ENCODE measurements at regions not wholly inside any gene's neighbourhood (a gene's known extent, or its start where the extent isn't known, plus 50 kb on each side); places are given as distances from the start of the nearest gene placed in this dataset.
"Not testable (repeated sequence)": the region's sequence is repeated elsewhere in the genome, so short reads cannot be mapped to it uniquely, and the experiment has no call there.

DNA sequence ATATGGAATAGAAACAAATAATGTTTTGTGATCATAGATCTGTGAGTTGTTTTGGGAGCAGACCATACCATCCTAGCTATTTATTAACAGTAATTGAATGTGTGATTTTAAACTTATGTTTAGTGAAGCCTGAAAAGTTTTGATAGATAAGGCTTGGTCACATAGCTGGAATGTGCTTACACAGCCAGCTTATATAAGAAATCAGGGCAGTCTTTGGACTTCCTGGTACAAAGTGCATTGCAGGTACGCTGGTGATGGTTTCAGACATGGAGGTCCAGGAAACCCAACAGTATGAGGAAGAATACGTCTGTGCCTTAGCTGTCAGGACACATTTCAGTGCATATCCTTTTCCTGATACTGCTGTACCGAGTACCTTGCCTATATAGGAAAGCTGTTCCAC is 2316.2 kb upstream of the PCDH20 start:
- ATAC-seq (ENCODE audit: poor library complexity) (no peak), DNase-seq (no peak)
- Histone ChIP-seq H3K4me3 (ENCODE audit: low read length) (no peak overlapping the region), H3K4me1 (ENCODE audit: insufficient read depth, low read length) (no peaks in the 10 kb centered on the region), H3K27ac (ENCODE audit: low read depth in 1 of 2, low read length in 2 of 2) (no peak overlapping the region), H3K27me3 (ENCODE audit: control insufficient read depth in 1 of 2, insufficient read depth in 2 of 2, low read length in 2 of 2) (no peaks in the 10 kb centered on the region), H3K36me3 (ENCODE audit: insufficient read depth, low read length) (no peaks in the 10 kb centered on the region), H3K9me3 (ENCODE audit: control insufficient read depth in 1 of 2, insufficient read depth in 1 of 2, low read length in 2 of 2) (no peaks in the 10 kb centered on the region)
- Mint-ChIP-seq H3K4me3 (no peak overlapping the region), H3K9me3 (no peaks in the 10 kb centered on the region), H3K36me3 (ENCODE audit: low read depth) (no peaks in the 10 kb centered on the region), H3K4me1 (ENCODE audit: low read depth) (no peaks in the 10 kb centered on the region), H3K27me3 (no peaks in the 10 kb centered on the region), H3K27ac (no peak overlapping the region)
- intact Hi-C loops (cut with DNase I, micrococcal nuclease) = no loop called here
- ChIA-PET CTCF (no interaction called here), POLR2A (no interaction called here)
- TF ChIP-seq, protein P1, sequence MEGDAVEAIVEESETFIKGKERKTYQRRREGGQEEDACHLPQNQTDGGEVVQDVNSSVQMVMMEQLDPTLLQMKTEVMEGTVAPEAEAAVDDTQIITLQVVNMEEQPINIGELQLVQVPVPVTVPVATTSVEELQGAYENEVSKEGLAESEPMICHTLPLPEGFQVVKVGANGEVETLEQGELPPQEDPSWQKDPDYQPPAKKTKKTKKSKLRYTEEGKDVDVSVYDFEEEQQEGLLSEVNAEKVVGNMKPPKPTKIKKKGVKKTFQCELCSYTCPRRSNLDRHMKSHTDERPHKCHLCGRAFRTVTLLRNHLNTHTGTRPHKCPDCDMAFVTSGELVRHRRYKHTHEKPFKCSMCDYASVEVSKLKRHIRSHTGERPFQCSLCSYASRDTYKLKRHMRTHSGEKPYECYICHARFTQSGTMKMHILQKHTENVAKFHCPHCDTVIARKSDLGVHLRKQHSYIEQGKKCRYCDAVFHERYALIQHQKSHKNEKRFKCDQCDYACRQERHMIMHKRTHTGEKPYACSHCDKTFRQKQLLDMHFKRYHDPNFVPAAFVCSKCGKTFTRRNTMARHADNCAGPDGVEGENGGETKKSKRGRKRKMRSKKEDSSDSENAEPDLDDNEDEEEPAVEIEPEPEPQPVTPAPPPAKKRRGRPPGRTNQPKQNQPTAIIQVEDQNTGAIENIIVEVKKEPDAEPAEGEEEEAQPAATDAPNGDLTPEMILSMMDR (IDR thresholded peaks at IDR 0.05) = no peak

- H3K27ac ChIP-seq (ENCODE audit: low read depth in 1 of 2, low read length in 2 of 2); H3K4me3 ChIP-seq (ENCODE audit: low read length); POLR2A ChIA-PET; CTCF ChIA-PET; H3K27me3 ChIP-seq (ENCODE audit: control insufficient read depth in 1 of 2, insufficient read depth in 2 of 2, low read length in 2 of 2); H3K4me1 Mint-ChIP-seq (ENCODE audit: low read depth); H3K4me1 ChIP-seq (ENCODE audit: insufficient read depth, low read length); H3K9me3 ChIP-seq (ENCODE audit: control insufficient read depth in 1 of 2, insufficient read depth in 1 of 2, low read length in 2 of 2); H3K4me3 Mint-ChIP-seq; H3K9me3 Mint-ChIP-seq; H3K27me3 Mint-ChIP-seq; ATAC-seq (ENCODE audit: poor library complexity); H3K36me3 ChIP-seq (ENCODE audit: insufficient read depth, low read length); intact Hi-C loops (cut with DNase I, micrococcal nuclease); H3K36me3 Mint-ChIP-seq (ENCODE audit: low read depth); H3K27ac Mint-ChIP-seq; DNase-seq: not testable (repeated sequence)
Observed at GRCh38 chr13:63712159-63712558, 2296.5 kb upstream of the PCDH20 start.

DNA sequence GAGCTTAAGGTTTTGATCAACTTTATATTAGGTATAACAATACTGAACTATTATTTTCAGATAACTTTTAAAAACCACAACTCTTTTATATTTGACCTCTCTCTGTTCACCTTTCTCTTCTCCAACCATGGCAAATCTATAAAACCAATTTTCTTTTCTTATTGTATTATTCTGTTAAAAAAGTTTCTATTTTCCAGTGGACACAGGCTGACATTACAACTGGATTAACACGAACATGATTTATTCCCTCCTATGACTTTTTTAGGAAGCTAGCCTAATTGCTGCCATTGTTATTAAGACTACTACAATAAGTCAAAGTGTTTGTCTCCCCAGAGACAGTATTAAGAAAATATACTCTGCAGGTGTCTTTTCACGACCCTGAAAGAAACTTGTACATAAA is 2291.1 kb upstream of the PCDH20 start:
- H3K36me3 ChIP-seq (ENCODE audit: insufficient read depth, low read length) = no peaks in the 10 kb centered on the region
- no peak overlapping the region for H3K4me3 ChIP-seq (ENCODE audit: low read length)
- H3K9me3 ChIP-seq (ENCODE audit: control insufficient read depth in 1 of 2, insufficient read depth in 1 of 2, low read length in 2 of 2) = no peaks in the 10 kb centered on the region
- H3K27me3 ChIP-seq (ENCODE audit: control insufficient read depth in 1 of 2, insufficient read depth in 2 of 2, low read length in 2 of 2) = no peaks in the 10 kb centered on the region
- Mint-ChIP-seq H3K9me3 (peaks cover 4% of the 10 kb centered on the region), H3K27me3 (no peaks in the 10 kb centered on the region), H3K36me3 (ENCODE audit: low read depth) (no peaks in the 10 kb centered on the region), H3K4me1 (ENCODE audit: low read depth) (no peaks in the 10 kb centered on the region), H3K4me3 (no peak overlapping the region), H3K27ac (no peak overlapping the region)
- POLR2A ChIA-PET = no interaction called here
- TF ChIP-seq, protein P1 (IDR thresholded peaks at IDR 0.05) = no peak
- CTCF ChIA-PET = no interaction called here
- DNase-seq (no peak), ATAC-seq (ENCODE audit: poor library complexity) (no peak)
- H3K27ac ChIP-seq (ENCODE audit: low read depth in 1 of 2, low read length in 2 of 2) = no peak overlapping the region
- intact Hi-C loops (cut with DNase I, micrococcal nuclease) = no loop called here
- H3K4me1 ChIP-seq (ENCODE audit: insufficient read depth, low read length) = no peaks in the 10 kb centered on the region

- DNase-seq = no peak
- H3K27ac ChIP-seq (ENCODE audit: low read depth in 1 of 2, low read length in 2 of 2) = no peak overlapping the region
- Mint-ChIP-seq H3K36me3 (ENCODE audit: low read depth) (no peaks in the 10 kb centered on the region), H3K27ac (no peak overlapping the region), H3K4me1 (ENCODE audit: low read depth) (no peaks in the 10 kb centered on the region), H3K9me3 (peaks cover 4% of the 10 kb centered on the region), H3K27me3 (no peaks in the 10 kb centered on the region), H3K4me3 (no peak overlapping the region)
- CTCF ChIA-PET = no interaction called here
- no peaks in the 10 kb centered on the region for H3K27me3 ChIP-seq (ENCODE audit: control insufficient read depth in 1 of 2, insufficient read depth in 2 of 2, low read length in 2 of 2)
- H3K36me3 ChIP-seq (ENCODE audit: insufficient read depth, low read length) = no peaks in the 10 kb centered on the region
- POLR2A ChIA-PET = no interaction called here
- TF ChIP-seq, protein P1 (IDR thresholded peaks at IDR 0.05) = no peak
- no peak overlapping the region for H3K4me3 ChIP-seq (ENCODE audit: low read length)
- no peaks in the 10 kb centered on the region for H3K4me1 ChIP-seq (ENCODE audit: insufficient read depth, low read length)
- ATAC-seq (ENCODE audit: poor library complexity) = no peak
- H3K9me3 ChIP-seq (ENCODE audit: control insufficient read depth in 1 of 2, insufficient read depth in 1 of 2, low read length in 2 of 2) = no peaks in the 10 kb centered on the region
- intact Hi-C loops (cut with DNase I, micrococcal nuclease) = no loop called here
Observed at GRCh38 chr13:63704521-63704920, 2288.9 kb upstream of the PCDH20 start.
